Fibroblast of skin of left biceps (primary cell): ENCODE measurements at regions not wholly inside any gene's neighbourhood (a gene's known extent, or its start where the extent isn't known, plus 50 kb on each side); places are given as distances from the start of the nearest gene placed in this dataset.

ENCODE experiments used
- DNase-seq, 2 experiments: peaks; one replicate each; pipeline ENCODE4 v3.0.0-alpha.2; 2013; ENCODE audit warnings: low read depth in 2 of 2

DNA sequence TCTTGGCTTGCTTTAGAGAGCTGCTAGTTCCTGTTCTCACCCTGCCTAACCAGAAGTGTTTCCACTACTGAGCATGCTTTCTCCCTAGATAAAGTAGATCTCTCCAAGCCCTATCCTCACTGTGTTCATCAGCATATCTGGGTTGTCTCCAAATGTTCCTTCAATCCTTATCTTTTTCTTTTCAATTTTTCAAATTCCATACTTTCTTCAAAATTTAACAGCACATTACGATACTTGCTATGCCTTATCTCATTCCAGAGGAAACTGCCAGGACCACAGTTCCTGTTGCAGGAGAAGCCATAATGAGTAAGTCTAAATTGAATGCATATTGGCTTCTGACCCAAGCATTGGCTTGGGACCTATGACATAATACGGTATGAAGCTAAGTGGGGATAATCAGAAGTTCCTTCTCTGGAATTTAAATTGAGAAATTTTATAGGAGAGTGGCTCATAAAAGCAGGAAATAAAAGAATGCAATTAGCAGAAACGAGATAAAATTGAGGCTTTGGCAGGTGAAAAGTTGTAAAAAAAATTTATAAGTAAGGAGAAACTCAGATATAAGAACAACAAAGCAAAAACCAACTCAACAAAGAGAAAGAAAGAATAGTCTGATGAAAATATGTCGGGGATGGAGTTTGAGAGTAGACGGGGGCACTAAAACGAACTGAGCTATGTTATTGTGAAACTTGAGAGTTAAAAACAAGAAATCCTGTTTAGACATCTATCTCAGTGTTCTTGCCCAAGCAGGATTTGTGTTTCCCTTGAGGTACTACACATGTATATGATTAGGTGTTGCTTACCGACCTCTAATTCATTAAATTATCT is 631.7 kb upstream of the CCDC54 start:
- peak in 1 of 2 experiments; percentile 36 for DNase-seq

DNA sequence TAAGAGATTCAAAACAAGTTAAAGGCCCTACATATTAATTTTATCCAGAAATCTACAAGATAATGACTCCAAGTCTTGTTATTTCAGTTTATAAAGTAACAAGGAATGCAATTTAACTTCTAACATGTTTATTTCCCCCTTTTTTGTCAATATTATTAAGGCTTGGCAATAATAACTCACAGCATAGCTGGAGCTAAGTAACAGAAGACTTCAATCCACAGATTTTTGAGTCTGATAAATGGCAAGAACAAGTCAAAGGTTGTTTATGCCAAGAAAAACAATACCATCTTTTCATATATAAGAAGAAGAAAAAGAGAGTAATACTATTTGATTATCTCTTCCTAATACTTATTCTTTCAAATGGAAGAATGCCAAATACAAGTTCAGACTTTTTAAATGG is 631.0 kb upstream of the CCDC54 start:
- no peak for DNase-seq

DNA sequence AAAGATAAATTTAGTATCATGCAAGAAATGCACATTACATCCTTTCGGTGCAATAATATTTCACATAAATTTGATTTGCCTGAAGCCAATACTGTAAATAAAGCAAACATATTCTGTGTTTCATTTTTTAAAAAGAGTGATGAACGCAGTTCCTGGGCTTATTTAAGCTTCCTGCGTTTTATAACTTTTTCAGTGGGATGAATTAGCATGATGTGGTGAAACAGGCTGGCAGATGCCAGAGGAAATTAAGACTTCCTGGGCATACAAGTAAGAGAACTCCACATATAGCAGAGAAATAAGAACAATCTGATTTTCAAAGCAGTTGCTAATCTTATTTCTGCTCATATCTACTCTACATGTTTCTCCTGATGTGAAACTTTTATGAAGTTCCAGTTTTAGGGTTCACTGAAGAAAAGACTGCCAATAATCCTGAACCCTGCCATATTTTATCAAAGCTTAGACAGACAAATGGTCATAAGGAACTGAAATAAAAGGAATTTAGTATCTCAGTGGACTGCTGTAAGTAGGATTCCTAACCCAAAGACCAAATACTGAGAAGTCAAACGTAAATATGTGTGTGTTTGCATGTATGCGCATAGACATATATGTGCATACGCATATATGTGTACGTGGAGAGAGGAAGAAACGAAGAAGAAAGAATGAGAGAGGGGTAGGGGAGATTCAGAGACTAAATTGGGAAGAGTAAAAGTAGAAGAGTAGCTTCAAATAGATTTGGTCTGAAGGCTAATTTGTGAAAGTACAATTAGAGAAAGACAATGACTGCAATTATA is 628.6 kb upstream of the CCDC54 start:
- DNase-seq: no peak

DNA sequence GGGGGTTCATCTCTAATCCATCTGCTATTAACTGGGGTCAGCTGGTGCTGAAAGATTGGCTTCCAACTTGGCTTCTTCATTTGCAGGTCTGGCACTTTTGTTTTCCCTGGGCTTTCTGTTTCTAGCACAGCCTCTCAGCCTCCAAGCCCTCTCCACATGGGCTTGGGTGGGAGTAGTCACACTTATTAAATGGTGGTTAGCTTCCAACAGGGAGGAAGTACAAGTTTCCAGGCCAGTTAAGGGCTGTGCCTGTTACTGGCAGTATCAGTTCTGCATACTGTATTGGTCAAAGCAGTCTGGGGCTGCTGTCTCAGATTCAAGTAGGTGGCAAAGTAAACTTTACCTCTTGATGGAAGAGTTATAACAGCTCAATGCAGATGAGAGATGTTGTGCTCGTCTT is 627.1 kb upstream of the CCDC54 start:
- no peak for DNase-seq

DNA sequence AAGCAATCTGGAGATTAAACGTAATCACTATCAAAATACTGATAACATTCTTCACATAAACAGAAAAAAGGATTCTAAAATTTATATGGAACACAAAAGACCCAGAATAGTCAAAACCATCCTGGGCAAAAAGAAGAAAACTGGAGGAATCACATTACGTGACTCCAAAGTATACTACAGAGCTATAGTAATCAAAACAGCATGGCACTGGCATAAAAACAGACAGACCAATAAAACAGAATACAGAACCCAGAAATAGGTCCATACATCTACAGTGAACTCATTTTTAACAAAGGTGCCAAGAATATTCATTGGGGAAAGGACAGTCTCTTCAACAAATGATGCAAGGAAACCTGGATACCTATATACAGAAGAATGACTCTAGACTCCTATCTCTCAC is 621.9 kb upstream of the CCDC54 start:
- DNase-seq: no peak

DNA sequence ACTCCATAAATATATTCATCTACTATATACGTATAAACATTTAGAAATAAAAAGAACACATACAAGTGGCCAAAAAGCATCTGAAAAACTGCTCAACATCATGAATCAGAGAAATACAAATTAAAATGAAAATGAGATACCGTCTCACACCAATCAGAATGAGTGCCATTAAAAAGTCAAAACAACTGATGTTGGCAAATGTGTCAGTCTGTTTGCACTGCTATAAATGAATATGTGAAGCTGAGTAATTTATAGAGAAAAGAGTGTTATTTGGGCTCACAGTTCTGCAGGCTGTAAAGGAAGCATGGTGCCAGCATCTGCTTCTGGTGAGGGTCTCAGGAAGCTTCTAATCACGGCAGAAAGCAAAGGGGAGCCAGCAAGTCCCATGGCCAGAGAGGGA is 620.3 kb upstream of the CCDC54 start:
- DNase-seq: no peak

DNA sequence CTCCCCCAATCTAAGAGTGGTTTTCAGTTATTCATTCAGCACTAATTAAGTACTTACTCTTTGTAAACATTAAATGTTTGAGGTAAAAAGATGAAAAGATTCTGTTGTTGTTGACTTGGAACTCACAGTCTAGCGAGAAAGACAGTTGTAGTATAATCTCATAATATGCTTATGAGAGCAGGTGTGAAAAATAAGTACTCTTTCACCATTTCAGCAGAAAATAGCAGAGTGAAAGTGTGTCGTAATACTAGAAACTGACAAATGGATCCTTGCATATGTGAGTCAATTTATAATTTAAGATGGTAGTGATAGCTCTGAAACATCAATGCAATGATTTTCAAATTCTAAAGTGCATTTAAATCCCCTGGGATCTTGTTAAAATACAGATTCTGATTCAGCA is 618.8 kb upstream of the CCDC54 start:
- DNase-seq: no peak

DNA sequence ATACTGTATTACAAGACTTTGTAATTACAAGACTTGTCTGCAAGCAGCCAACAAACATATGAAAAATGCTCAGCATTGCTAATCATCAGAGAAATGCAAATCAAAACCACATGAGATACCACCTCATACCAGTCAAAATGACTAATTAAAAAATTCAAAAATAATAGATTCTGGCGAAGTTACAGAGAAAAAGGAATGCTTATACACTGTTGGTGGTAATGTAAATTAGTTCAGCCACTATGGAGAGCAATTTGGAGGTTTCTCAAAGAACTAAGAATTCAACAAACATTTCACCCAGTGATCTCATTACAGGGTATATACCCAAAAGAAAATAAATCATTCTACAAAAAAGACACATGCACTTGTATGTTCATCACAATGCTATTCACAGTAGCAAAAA is 617.5 kb upstream of the CCDC54 start:
- peak; percentile 36 to 51 for DNase-seq

DNA sequence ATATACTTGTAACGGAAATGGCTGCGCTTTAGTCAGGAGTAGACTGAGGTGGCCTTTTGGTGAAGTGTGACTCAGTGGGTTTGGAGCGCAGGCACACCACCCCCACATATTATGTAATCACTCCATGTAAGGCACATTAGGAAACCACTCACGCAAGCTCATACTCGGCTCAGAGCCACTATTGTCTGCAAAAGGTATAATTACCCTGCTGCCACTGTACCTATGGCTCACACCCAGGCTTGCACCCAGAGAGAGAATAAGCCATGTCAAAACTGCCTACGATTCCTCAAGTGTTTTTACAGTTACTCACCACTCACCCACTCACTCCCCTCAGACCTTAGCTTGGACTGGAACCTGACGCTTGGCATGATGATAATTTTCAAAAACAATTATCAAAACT is 611.9 kb upstream of the CCDC54 start:
- DNase-seq: no peak

DNA sequence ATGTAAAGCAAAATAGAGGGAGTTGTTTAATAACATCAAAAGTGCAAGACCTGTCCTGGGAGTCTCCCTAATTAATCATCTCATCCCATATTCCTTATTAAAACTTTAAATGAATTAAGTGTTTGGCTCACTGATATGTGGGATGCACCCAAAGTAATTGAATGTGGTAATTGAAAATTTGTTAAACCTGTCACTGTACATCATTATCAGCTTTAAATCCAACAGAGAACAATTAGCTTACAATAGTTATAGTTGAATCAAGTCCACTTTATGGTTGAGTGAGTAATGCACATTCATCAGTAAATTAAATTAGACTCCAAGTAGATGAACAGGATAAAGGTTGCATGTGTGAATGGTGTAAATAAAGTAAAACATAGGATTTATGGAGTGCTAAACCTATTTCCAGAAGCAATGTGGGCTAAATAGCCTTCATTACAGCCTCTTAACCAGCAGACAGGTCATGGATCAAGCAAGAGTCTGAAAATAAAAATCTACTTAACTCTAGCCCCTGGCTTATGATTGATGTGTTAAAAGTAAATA is 608.2 kb upstream of the CCDC54 start:
- DNase-seq: no peak

DNA sequence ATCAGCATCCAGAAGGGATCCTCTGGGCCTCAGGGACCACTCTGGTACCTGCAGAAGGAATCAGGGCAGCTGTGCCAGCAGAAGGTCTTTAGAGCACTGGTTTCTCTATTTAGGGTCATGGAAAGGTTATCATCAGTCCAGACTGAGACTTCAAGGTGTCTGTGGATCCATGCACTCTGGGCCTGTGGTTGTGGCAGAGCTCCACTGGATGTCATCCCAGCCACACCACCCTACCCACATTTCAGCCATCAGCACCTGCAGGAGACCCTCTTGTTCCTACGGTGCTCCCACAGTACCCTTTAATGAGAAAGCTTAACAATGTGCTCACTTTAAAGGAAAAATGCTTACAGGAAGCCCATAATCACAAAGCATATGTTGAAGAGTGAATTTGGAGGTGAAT is 603.4 kb upstream of the CCDC54 start:
- no peak for DNase-seq

DNA sequence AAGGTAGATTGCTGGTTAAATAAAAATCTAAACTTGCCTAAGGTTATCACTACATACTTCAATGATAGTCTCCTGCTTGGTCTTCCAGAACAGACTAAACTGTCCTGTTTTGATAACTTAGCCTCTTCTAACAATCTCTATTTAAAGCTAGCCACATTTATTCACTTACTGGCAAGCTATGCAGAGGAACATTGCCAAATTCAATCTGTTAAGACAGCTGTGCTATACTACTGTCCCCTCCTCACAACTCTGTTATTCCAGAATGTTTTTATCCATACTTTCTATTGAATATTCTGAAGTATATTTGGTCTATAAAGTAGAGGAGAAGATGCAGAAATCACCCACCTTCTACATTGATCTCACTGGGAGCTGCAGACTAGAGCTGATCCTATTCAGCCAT is 594.0 kb upstream of the CCDC54 start:
- no peak for DNase-seq

DNA sequence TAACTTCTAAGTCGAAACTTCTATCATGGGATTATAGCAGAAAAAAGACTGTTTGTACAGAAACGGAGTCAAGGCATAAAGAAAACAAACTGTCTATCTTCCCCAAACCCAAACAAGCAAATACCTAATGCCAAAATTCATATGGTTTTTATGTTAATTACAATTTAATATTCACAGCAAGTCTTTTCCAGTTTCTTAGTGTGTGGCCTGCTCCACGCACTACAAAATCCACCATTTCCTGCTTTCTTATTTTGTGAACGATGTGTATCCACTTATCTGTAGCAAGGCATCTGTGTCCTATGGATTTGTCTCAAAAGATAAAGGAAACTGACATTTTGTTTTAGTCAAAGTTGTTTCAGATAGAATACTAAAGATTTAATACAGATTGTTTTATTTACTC is 588.0 kb upstream of the CCDC54 start:
- no peak for DNase-seq

DNA sequence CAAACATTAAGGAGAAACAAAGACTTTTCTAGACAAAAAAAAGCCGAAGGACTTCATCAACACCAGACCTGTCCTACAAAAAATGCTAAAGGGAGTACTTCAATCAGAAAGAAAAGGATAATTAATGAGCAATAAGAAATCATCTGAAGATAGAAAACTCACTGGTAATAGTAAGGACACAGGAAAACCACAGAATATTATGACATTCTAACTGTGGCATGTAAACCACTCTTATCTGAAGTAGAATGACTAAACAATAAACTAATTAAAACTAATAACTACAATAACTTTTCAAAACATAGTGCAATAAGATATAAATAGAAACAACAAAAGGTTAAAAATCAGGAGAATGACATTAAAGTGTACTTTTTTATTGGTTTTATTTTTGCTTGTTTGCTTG is 584.5 kb upstream of the CCDC54 start:
- DNase-seq: no peak

DNA sequence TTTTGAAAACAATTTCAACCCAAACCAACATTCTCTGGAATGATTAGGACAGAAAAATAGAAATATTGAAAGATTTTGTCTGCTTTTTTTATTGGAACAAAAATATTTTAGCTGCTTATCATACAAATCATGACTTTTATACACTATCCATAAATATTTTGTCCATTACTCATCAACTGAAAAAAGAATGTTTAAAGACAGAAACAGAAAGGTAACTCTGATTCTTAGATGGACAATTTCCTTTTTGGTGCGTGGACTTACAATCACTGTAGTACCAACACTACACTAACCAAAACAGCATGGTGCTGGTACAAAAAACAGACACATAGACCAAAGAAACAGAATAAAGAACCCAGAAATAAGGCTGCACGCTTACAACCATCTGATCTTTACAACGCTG is 582.8 kb upstream of the CCDC54 start:
- no peak for DNase-seq

DNA sequence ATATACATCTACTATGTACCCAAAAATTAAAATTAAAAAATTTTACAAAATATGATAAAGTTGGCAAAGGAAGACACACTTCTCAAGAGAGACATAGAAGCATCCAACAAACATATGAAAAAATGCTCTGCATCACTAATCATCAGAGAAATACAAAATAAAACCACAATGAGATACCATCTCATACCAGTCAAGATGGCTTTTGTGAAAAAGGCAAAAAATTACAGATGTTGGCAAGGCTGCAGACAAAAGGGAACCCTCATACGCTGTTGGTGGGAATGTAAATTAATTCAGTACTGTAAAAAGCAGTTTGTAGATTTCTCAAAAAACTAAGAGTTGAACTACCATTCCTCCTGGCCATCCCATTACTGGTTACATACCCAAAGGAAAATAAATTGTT is 581.7 kb upstream of the CCDC54 start:
- DNase-seq: no peak

DNA sequence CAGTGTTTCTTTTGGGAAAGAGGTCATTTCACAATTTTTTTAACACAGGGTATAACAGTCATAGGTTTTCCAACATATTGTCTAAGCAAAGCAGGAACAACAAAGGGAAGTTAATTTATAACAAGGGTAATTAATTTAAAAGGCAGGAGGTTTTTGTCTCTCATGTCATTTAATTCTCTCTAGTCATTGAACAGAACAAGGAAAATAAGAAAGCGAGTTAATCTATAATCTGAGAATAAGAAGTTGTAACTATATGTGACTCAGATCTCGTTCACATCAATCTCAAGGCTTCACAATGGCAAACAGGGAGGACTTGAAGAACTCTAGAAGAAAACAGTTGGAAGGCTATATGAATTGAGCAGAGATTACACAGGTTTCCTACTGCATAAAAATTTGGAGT is 579.8 kb upstream of the CCDC54 start:
- no peak for DNase-seq

DNA sequence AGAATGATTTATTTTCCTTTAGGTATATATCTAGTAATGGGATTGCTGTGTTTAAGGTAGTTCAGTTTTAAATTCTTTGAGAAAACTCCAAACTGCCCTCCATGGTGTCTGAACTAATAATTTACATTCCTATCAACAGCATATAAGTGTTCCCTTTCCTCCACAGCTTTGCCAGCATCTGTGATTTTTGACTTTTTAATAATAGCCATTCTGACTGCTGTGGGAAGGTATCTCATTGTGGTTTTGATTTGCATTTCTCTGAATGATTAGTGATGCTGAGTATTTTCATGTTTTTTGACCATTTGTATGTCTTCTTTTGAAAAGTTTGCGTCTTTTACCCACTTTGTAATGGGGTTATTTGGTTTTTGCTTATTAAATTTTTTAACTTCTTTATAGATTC is 571.6 kb upstream of the CCDC54 start:
- DNase-seq: no peak

DNA sequence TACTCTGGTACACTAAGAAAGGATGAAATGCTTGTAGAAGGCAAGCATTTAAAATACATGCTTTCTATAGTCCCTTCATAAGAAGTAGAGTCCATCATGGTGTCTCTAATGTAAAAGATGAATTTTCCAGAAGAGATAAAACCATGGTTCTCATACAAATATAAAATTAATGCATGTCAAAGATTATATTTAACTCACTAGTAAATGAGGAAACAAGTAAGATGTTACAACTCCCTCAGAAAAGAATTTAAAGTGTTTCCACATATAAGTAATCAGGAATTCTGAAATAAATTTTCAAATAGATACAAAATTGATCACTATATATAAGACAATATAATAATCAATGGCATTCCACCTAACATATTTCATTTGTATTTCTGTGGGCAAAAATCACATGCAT is 570.3 kb upstream of the CCDC54 start:
- DNase-seq: no peak

DNA sequence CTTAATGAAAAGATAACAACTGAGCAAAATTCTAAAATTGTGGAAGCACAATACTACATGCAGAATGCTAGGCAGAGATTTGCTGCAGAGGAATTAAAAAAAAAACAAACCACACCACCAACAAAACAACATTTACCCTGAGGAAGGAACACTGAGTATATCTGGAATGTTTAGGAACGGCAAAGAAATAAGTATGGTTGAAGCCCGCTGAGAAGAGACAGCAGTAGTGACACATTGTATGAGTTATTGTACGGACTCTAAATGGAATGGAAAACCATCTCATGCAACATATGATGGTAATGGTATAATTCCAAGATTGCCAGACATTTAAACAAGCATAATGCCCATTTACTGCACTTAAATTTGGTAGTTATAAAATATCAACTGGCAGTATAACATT is 568.2 kb upstream of the CCDC54 start:
- no peak for DNase-seq

DNA sequence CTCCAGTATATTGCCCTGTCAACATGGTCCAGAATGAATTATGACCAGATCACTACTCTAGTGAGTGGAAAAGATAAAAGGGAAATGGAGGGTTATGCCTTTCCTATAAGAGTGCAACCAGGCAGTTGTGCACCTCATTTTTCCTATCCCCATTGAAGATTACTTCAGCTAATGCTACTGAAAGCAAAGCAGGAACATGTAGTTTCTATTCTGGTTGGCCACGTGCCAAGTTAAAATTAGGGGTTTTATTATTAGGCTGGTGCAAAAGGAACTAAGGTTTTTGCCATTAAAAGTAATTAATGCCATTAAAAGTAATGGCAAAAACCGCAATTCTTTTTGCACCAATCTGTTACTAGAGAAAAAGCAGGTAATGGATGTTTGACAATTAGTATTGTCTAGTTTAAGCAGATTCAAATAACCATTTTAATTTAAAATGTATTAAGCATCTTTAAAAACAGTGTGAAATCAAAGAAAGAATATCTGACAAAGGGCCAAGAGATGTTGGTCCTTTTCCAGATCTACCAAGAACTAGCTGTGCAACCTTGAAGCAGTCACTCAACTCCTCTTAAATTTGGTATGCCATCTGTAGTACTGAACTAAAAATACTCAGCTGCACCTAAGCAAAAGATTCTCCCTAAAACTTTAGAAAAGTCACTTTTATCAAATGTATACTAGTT is 567.5 kb upstream of the CCDC54 start:
- DNase-seq: no peak

DNA sequence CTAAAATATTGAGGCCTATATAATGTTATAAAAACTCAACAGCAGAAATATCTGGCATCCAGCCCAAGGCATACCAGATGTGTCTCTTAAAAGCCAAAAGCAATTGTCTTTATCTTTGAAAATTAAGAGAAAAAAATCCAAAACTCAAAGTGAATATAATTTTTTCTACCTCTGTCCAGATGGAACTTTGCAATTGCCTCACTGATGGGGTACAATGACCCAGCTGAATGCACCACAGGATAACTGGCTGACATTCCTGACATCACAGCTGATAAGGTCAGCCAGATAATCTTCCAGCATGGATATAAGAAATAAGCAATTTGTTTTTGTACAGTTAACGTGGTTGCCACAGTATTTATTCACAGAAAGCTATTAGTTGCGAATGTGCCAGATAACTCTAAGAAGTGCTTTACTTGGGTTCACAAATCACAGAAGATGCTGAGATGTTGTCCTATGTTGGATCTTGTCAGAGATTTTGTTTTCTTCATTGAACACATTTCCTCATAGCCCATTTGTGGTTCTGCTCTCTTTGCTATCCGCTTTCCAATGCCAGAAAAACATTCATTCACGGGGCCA is 566.9 kb upstream of the CCDC54 start:
- DNase-seq: no peak
